Activated CD8-positive, alpha-beta memory T cell treated with anti-CD3 and anti-CD28 coated beads for 1 hour (primary cell): ENCODE measurements at regions not wholly inside any gene's neighbourhood (a gene's known extent, or its start where the extent isn't known, plus 50 kb on each side); places are given as distances from the start of the nearest gene placed in this dataset.

ENCODE experiments used
- DNase-seq, 2 donors: peaks; one replicate each; pipeline ENCODE4 v3.0.0-alpha.2; 2020; ENCODE audit warnings: low read depth in 1 of 2; ENCODE audit errors: extremely low read depth in 1 of 2

GRCh38 chr1:201681375-201681774 lies 142.4 kb downstream of the NAV1 start:
- DNase-seq, result no peak

DNA sequence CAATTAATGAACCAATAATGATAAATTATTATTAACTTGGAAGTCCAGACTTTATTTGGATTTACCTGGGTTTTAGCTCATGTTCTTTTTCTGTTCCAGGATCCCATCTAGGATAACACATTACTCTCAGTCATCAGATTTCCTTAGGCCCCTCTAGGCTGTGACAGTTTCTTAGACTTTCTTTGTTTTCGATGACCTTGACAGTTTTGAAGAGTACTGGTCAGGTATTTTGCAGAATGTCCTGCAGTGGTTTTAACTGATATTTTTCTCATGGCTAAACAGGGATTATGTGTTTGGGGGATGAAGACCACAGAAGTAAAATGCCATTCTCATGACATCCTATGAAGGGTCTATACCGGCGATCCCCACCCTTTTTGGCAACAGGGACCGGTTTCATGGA lies 144.0 kb downstream of the NAV1 start:
- no peak for DNase-seq

GRCh38 chr1:201683397-201683796 lies 144.5 kb downstream of the NAV1 start:
- no peak for DNase-seq

DNA sequence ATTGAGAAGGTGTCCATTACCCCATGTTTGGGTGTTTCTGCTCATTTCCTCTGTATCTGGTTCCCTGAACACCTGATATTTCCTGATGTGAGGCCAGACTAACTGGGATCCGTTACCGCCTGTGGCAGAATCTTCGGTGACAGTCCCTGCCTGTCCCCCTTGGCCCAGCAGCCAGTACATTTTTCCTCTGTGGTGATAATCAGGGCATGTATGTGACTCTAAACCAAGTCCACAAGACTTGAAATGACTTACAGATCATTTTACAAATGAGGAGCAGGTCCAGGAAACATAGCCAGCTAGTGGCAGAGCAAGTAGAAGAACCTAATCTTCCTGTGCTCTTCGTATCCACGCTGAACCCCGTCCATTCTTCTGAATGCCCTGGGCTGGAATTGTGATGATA lies 143.5 kb upstream of the IPO9 start:
- DNase-seq, result no peak

- DNase-seq, result no peak
Observed at GRCh38 chr1:201686714-201687455, 142.1 kb upstream of the IPO9 start.

DNA sequence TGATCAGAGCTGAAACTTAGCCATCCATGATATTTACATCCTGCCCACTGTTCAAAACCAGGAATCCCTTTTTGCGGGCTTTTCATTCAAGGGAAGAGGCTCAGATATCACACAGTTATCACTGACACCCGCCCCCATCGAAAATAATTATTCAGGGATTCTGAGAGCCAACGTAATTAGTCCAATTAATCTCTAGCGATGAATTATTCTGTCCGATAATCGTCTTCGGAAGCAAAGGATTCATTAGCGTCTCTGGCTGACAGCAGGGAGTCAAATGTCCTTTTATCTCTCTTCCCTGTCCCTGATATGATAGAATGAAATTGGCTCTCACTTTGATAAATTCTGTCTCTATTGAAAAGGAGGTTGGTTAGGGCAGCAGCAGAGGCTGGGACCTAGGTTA lies 140.4 kb upstream of the IPO9 start:
- no peak for DNase-seq

DNA sequence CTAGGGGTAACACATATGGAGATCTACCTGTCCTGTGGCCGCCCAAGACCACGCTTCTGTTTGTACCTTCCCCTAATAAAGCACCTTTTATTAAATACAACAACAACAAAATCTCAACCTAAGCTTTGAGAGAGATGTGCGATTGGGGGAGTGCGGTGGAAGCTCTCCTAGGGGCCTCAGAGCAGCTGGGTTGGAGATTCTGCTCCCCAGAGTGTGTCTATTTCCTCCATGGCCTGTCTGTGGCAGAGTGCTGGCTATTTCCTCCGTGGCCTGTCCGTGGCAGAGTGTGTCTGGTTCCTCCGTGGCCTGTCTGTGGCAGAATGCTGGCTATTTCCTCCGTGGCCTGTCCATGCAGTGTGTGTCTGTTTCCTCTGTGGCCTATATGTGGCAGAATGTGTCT lies 139.3 kb upstream of the IPO9 start:
- DNase-seq, result no peak

DNA sequence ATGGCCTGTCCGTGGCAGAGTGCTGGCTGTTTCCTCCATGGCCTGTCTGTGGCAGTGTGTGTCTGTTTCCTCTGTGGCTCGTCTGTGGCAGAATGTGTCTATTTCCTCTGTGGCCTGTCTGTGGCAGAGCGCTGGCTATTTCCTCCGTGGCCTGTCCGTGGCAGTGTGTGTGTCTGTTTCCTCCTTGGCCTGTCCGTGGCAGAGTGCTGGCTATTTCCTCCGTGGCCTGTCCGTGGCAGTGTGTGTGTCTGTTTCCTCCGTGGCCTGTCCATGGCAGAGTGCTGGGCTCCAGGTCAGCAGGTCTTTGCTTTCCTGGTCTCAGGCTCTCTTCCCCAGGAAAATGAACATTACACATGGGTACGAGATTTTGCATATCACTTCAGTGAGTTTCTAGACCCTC lies 138.4 kb upstream of the IPO9 start:
- no peak for DNase-seq

GRCh38 chr1:201691716-201692554 lies 137.0 kb upstream of the IPO9 start:
- DNase-seq, result no peak

DNA sequence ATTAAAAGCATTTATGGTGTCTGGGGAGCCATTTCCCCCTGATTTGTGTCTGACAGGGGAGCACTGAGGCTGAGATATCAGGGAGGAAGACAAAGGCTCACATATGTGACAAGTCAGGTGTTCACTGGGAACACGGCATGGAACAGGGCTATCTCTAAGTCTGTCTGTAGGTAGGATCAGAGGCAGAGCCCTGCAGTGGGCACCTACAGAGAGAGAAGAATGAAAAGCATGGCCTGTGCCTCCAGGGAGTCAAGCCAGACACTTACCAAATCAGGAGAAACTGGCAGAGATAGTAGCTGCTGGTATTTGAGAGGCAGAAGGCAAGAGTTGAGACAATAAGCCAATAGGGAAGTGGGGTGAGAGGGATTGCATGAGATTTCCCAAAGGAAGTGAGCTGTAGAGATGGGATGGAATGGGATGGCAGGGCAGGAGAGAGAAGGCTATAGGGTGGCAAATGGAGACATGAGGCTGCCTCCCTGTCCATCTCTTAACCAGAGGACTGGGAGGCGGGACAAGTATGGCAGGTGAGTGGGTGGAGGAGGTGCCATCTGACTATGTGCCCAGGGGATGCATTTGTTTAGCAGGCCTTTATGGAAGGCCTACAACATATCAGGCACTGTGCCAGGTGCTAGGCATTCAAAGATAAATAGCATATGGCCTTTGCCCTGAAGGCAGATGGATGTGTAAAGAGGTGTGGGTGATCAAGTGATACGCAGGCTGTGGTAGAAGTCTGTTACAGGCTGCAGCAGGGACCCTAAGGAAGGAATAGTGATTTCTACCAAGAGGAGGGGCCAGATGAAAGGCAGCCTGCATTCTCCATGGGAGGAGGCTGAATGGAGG lies 136.2 kb upstream of the IPO9 start:
- DNase-seq, result no peak

- no peak for DNase-seq
Observed at GRCh38 chr1:201693890-201694607, 134.9 kb upstream of the IPO9 start.

GRCh38 chr1:201694608-201695335 lies 134.2 kb upstream of the IPO9 start:
- DNase-seq, result no peak

DNA sequence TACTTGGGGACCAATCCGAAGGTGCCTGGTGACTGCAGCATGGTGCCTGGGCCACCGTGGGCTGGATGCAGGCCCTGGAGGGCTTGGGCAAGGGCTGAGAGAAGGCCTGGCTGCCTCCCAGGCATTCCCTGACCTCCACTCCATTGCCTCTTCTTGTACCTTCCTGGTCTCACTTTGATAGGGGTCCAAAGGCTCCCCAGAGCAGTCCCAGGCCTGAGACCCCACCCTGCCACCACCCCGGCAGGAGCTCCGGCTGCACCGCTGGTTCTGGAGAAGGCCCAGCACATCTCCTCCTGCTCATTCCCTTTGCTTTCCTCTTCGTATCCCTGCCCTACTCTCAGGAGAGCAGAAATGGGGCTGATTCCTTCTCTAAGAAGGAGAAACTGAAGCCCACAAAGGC lies 133.3 kb upstream of the IPO9 start:
- no peak for DNase-seq

- no peak for DNase-seq
Observed at GRCh38 chr1:201696217-201696761, 132.7 kb upstream of the IPO9 start.

- DNase-seq, result no peak
Observed at GRCh38 chr1:201697174-201697573, 131.8 kb upstream of the IPO9 start.

DNA sequence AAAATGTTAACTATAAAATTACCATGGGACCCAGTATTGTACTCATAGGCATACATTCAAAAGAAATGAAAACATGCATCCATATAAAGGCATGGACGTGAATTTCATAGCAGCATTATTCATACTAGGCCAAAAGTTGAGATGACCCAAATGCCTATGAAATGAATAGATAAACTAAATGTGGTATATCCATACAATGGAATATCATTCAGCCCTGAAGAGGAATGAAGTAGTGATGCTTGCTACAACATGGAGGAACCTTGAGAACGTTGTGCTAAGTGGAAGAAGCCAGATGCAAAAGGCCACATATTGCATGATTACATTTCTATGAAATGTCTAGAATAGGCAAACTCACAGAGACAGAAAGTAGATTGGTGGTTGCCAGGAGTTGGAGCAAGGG lies 127.1 kb upstream of the IPO9 start:
- no peak for DNase-seq

GRCh38 chr1:201702936-201703335 lies 126.0 kb upstream of the IPO9 start:
- no peak for DNase-seq

GRCh38 chr1:201703621-201704438 lies 125.1 kb upstream of the IPO9 start:
- DNase-seq, result peak in 1 of 2 donors; percentile 44

DNA sequence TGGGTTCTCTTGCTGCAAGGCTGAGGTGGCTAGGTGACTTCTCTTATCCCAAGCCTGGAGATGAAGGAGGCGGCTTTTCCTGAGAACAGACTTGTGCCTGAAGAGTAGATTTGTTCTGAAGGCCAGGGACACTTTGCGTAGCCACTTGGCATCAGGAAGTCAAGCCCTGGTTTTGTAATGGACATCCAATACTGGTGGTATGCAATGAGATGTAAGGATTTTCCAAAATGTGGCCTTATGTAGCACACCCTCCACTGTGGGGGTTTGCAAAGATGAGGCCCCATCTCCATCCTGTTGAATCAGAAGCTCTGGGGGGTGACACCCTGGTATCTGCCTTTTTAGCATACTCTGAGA lies 124.5 kb upstream of the IPO9 start:
- no peak for DNase-seq
